ENCODE measurements at regions not wholly inside any gene's neighbourhood (a gene's known extent, or its start where the extent isn't known, plus 50 kb on each side); places are given as distances from the start of the nearest gene placed in this dataset.
"Not testable (repeated sequence)": the region's sequence is repeated elsewhere in the genome, so short reads cannot be mapped to it uniquely, and the experiment has no call there.

DNA sequence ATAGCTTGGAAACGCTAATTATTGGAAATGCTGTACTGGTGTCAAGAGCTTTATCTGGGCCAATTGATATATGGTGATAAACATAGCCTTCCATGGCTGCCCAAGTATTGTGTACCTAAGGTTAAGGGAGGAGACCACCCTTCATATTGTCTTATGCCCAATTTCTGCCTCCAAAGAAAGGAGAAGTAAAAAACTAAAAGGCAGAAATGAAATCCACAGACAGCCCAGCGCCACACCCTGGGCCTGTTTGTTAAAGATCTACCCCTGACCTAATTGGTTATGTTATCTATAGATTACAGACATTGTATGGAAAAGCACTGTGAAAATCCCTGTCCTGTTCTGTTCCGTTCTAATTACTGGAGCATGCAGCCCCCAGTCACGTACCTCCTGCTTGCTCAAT, 142.4 kb upstream of the RPS23 start:
- H3K27me3 ChIP-seq (ENCODE audit: insufficient read depth, low read length, poor library complexity, severe bottlenecking); H3K36me3 Mint-ChIP-seq; H3K4me3 ChIP-seq (ENCODE audit: low read length); CTCF ChIA-PET; POLR2A ChIA-PET; H3K27me3 Mint-ChIP-seq; H3K36me3 ChIP-seq (ENCODE audit: insufficient read depth, low read length); H3K9me3 Mint-ChIP-seq; H3K4me1 Mint-ChIP-seq; H3K4me3 Mint-ChIP-seq; DNase-seq; H3K4me1 ChIP-seq (ENCODE audit: insufficient read depth, low read length); H3K9me3 ChIP-seq (ENCODE audit: low read length): not testable (repeated sequence)
- H3K27ac ChIP-seq (ENCODE audit: low read depth, low read length), result peak overlapping the region; percentile 75
- H3K27ac Mint-ChIP-seq, result peak overlapping the region in 2 of 8 donors; percentile 26 to 69

DNA sequence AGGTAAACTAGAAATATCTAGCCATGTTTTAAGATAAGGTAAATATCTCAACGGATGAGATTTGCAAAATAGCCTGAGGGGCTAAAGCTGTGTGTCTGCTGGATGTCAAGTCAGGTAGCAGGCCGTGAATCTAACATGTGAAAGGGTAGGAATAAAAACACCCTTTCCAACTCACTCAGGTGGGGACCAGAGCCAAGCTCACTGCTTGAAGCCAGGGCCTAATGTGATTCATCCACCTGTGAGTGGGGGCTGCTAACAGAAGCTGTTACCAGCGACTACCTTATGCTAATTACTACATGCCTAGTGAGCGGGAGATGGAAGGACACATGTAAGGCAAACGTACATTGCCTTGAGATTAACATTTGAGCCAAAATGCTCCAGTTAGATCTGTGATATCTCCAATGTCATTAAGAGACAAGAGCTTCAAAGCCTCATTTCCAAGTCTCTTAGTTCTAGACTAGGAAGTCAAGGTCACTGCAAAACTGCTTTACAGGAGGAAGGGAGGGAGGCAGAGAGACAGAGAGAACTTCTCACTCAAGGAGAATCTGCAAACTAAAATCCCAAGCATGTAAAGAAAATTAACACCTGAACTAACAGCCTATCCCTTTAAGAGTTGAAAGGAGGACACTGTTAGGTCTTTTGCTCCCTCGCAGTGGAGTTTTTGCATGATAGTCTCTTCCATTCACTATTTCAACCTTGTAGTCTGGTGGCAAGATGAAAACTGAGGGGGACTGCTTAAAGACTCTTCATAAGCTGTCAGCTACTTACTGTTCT, 141.6 kb upstream of the RPS23 start:
- H3K4me1 ChIP-seq (ENCODE audit: insufficient read depth, low read length), result no peaks in the 10 kb centered on the region
- H3K4me1 Mint-ChIP-seq, result no peaks in the 10 kb centered on the region
- H3K27ac Mint-ChIP-seq, result no peak overlapping the region
- no peaks in the 10 kb centered on the region for H3K27me3 ChIP-seq (ENCODE audit: insufficient read depth, low read length, poor library complexity, severe bottlenecking)
- H3K4me3 ChIP-seq (ENCODE audit: low read length), result no peak overlapping the region
- no peaks in the 10 kb centered on the region for H3K9me3 ChIP-seq (ENCODE audit: low read length)
- CTCF ChIA-PET, result interaction anchor here (0.6 kb wide), 1 partner anchor 1725 kb away, joined by 3 read pairs; no protein-coding TSS in a partner anchor
- H3K27ac ChIP-seq (ENCODE audit: low read depth, low read length), result peak overlapping the region; percentile 75
- H3K27me3 Mint-ChIP-seq, result peaks cover 0 to 2% of the 10 kb centered on the region in 2 donors
- H3K36me3 Mint-ChIP-seq, result no peaks in the 10 kb centered on the region
- H3K9me3 Mint-ChIP-seq, result no peaks in the 10 kb centered on the region
- H3K4me3 Mint-ChIP-seq, result no peak overlapping the region
- no peaks in the 10 kb centered on the region for H3K36me3 ChIP-seq (ENCODE audit: insufficient read depth, low read length)
- POLR2A ChIA-PET, result no interaction called here
- DNase-seq, result no peak

GRCh38 chr5:82418608-82418950, 140.4 kb upstream of the RPS23 start:
- Histone ChIP-seq H3K36me3 (ENCODE audit: insufficient read depth, low read length) (no peaks in the 10 kb centered on the region), H3K9me3 (ENCODE audit: low read length) (no peaks in the 10 kb centered on the region), H3K27ac (ENCODE audit: low read depth, low read length) (peak overlapping the region; percentile 75), H3K27me3 (ENCODE audit: insufficient read depth, low read length, poor library complexity, severe bottlenecking) (no peaks in the 10 kb centered on the region), H3K4me3 (ENCODE audit: low read length) (no peak overlapping the region), H3K4me1 (ENCODE audit: insufficient read depth, low read length) (no peaks in the 10 kb centered on the region)
- Mint-ChIP-seq H3K4me1 (peaks cover 0 to 7% (median 6%) of the 10 kb centered on the region in 3 donors), H3K9me3 (no peaks in the 10 kb centered on the region), H3K36me3 (no peaks in the 10 kb centered on the region), H3K27me3 (no peaks in the 10 kb centered on the region), H3K4me3 (no peak overlapping the region), H3K27ac (no peak overlapping the region)
- ChIA-PET POLR2A (no interaction called here), CTCF (no interaction called here)
- no peak for DNase-seq

GRCh38 chr5:82417776-82418607, 139.8 kb upstream of the RPS23 start:
- H3K4me3 ChIP-seq (ENCODE audit: low read length), result no peak overlapping the region
- H3K27me3 ChIP-seq (ENCODE audit: insufficient read depth, low read length, poor library complexity, severe bottlenecking), result no peaks in the 10 kb centered on the region
- no peaks in the 10 kb centered on the region for H3K9me3 Mint-ChIP-seq
- H3K4me1 Mint-ChIP-seq, result peaks cover 0 to 11% (median 10%) of the 10 kb centered on the region in 3 donors
- H3K27ac ChIP-seq (ENCODE audit: low read depth, low read length), result peak overlapping the region; percentile 75
- H3K27ac Mint-ChIP-seq, result no peak overlapping the region
- no peaks in the 10 kb centered on the region for H3K27me3 Mint-ChIP-seq
- CTCF ChIA-PET, result no interaction called here
- POLR2A ChIA-PET, result no interaction called here
- H3K4me3 Mint-ChIP-seq, result no peak overlapping the region
- DNase-seq, result no peak
- no peaks in the 10 kb centered on the region for H3K36me3 Mint-ChIP-seq
- no peaks in the 10 kb centered on the region for H3K36me3 ChIP-seq (ENCODE audit: insufficient read depth, low read length)
- no peaks in the 10 kb centered on the region for H3K9me3 ChIP-seq (ENCODE audit: low read length)
- no peaks in the 10 kb centered on the region for H3K4me1 ChIP-seq (ENCODE audit: insufficient read depth, low read length)

DNA sequence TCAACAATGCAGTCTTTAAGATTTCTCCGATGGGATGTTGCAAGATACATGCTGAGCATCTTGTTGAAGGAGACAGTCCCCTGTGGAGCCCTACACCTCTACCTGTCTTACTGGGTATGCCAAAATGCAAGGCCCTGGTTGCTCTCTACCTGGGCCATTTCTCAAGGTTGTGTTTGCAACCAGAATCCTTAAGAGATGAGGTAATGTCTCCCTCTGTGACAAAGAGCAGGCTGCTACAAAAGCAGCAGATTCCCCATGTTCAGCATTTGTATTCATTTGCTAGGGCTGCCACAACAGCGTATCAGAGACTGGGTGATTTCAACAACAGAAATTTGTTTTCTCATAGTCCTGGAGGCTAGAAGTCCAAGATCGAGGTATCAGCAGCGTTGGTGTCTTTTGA, 138.4 kb upstream of the RPS23 start:
- CTCF ChIA-PET, result no interaction called here
- Histone ChIP-seq H3K9me3 (ENCODE audit: low read length) (no peaks in the 10 kb centered on the region), H3K36me3 (ENCODE audit: insufficient read depth, low read length) (no peaks in the 10 kb centered on the region), H3K4me1 (ENCODE audit: insufficient read depth, low read length) (no peaks in the 10 kb centered on the region), H3K27ac (ENCODE audit: low read depth, low read length) (peak overlapping the region; percentile 75), H3K27me3 (ENCODE audit: insufficient read depth, low read length, poor library complexity, severe bottlenecking) (no peaks in the 10 kb centered on the region), H3K4me3 (ENCODE audit: low read length) (no peak overlapping the region)
- Mint-ChIP-seq H3K4me3 (no peak overlapping the region), H3K4me1 (peaks cover 0 to 14% (median 11%) of the 10 kb centered on the region in 3 donors), H3K9me3 (no peaks in the 10 kb centered on the region), H3K36me3 (no peaks in the 10 kb centered on the region), H3K27me3 (no peaks in the 10 kb centered on the region), H3K27ac (no peak overlapping the region)
- DNase-seq, result no peak
- POLR2A ChIA-PET, result no interaction called here

GRCh38 chr5:82414041-82414388, 135.9 kb upstream of the RPS23 start:
- Mint-ChIP-seq H3K27me3 (no peaks in the 10 kb centered on the region), H3K27ac (peak overlapping the region in 2 of 8 donors; percentile 37 to 86), H3K9me3 (no peaks in the 10 kb centered on the region), H3K36me3 (no peaks in the 10 kb centered on the region), H3K4me1 (peaks cover 0 to 14% (median 11%) of the 10 kb centered on the region in 3 donors), H3K4me3 (peak overlapping the region in 1 of 7 donors; percentile 10)
- H3K27me3 ChIP-seq (ENCODE audit: insufficient read depth, low read length, poor library complexity, severe bottlenecking), result no peaks in the 10 kb centered on the region
- H3K4me3 ChIP-seq (ENCODE audit: low read length), result no peak overlapping the region
- no peaks in the 10 kb centered on the region for H3K4me1 ChIP-seq (ENCODE audit: insufficient read depth, low read length)
- ChIA-PET CTCF (interaction anchor here (0.6 kb wide), 1 partner anchor 1832 kb away, joined by 3 read pairs; no protein-coding TSS in a partner anchor), POLR2A (no interaction called here)
- H3K36me3 ChIP-seq (ENCODE audit: insufficient read depth, low read length), result no peaks in the 10 kb centered on the region
- DNase-seq, result no peak
- no peaks in the 10 kb centered on the region for H3K9me3 ChIP-seq (ENCODE audit: low read length)
- no peak overlapping the region for H3K27ac ChIP-seq (ENCODE audit: low read depth, low read length)

GRCh38 chr5:82413302-82414040, 135.3 kb upstream of the RPS23 start:
- H3K4me3 ChIP-seq (ENCODE audit: low read length), result no peak overlapping the region
- no peaks in the 10 kb centered on the region for H3K9me3 ChIP-seq (ENCODE audit: low read length)
- H3K4me1 ChIP-seq (ENCODE audit: insufficient read depth, low read length), result no peaks in the 10 kb centered on the region
- H3K36me3 ChIP-seq (ENCODE audit: insufficient read depth, low read length), result no peaks in the 10 kb centered on the region
- ChIA-PET CTCF (interaction anchor here (0.6 kb wide), 1 partner anchor 1833 kb away, joined by 3 read pairs; no protein-coding TSS in a partner anchor), POLR2A (no interaction called here)
- Mint-ChIP-seq H3K9me3 (no peaks in the 10 kb centered on the region), H3K4me3 (no peak overlapping the region), H3K36me3 (no peaks in the 10 kb centered on the region), H3K4me1 (peaks cover 0 to 14% (median 11%) of the 10 kb centered on the region in 3 donors), H3K27ac (peak overlapping the region in 2 of 8 donors; percentile 37 to 86), H3K27me3 (no peaks in the 10 kb centered on the region)
- H3K27ac ChIP-seq (ENCODE audit: low read depth, low read length), result no peak overlapping the region
- DNase-seq, result no peak
- no peaks in the 10 kb centered on the region for H3K27me3 ChIP-seq (ENCODE audit: insufficient read depth, low read length, poor library complexity, severe bottlenecking)

DNA sequence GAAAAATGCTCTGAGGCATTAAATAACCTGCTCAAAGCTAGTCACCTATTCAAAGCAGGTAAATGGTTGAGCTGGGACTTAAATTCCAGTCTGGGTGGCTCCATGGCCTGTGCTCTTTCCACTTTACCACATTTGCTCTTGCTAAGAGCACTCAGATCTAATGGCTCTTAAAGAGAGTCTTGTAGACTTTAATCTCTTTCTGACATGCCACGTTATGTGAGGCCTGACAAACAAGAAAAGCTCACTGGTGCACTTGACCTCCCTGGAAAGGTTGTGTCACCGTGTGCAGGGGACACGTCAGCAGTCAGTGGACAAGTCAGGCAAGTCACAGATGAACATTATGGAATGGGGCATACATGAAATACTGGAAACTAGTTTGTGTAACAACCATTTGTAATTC, 129.9 kb upstream of the RPS23 start:
- no peaks in the 10 kb centered on the region for H3K9me3 ChIP-seq (ENCODE audit: low read length)
- no peaks in the 10 kb centered on the region for H3K4me1 ChIP-seq (ENCODE audit: insufficient read depth, low read length)
- Mint-ChIP-seq H3K36me3 (peaks cover 0 to 4% (median 0%) of the 10 kb centered on the region in 3 donors), H3K4me1 (peaks cover 0 to 4% (median 0%) of the 10 kb centered on the region in 3 donors), H3K9me3 (peaks cover 0 to 4% (median 0%) of the 10 kb centered on the region in 5 donors), H3K27ac (no peak overlapping the region), H3K4me3 (no peak overlapping the region), H3K27me3 (no peaks in the 10 kb centered on the region)
- DNase-seq, result no peak
- ChIA-PET POLR2A (no interaction called here), CTCF (no interaction called here)
- H3K27ac ChIP-seq (ENCODE audit: low read depth, low read length), result no peak overlapping the region
- no peaks in the 10 kb centered on the region for H3K36me3 ChIP-seq (ENCODE audit: insufficient read depth, low read length)
- H3K4me3 ChIP-seq (ENCODE audit: low read length), result no peak overlapping the region
- H3K27me3 ChIP-seq (ENCODE audit: insufficient read depth, low read length, poor library complexity, severe bottlenecking), result no peaks in the 10 kb centered on the region

Measured in CD8-positive, alpha-beta memory T cell (primary cell).